M059J (cell line): ENCODE measurements at regions not wholly inside any gene's neighbourhood (a gene's known extent, or its start where the extent isn't known, plus 50 kb on each side); places are given as distances from the start of the nearest gene placed in this dataset.
"Not testable (repeated sequence)": the region's sequence is repeated elsewhere in the genome, so short reads cannot be mapped to it uniquely, and the experiment has no call there.

Experiments used
- DNase-seq: peaks from one replicate; pipeline ENCODE4 v3.0.0-alpha.2; 2012; ENCODE audit warnings: low read depth

DNA sequence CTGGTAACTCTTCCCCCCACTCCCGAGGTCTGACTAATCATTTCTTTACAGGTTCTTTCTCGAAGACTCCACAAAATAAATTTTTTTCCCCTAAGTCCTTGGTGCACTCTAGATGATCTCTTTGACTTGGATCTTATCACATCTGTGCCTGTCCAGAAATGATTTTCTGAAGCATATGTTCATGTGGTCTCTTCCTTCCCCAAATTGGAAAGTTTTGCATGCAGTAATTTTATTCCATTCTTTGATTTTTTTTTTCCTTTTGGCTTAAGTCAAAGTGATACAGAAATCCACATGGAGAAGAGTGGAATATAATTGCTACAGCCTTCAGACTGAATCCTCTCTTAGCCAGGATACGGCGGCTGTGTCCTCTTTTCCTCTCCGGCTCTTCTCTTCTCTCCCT, 213.3 kb downstream of the BMP4 start:
- no peak for DNase-seq

DNA sequence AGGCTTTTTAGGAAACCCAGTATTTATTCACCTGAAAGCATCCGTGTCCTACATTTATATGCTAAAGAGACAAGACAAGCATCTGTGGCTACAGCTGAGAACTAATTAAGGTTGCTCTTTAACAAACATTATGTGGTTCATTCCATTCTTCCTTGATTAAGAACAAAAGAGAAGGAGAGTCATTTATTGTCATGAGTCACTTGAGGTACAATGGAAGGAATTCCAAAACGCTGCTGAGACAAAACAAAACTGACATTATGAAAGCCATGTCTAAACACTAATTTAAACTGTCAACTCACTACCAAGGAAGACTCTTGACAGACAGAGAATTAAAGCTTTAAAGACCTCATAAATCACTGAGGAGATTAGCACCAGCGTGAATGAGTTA, 214.4 kb downstream of the BMP4 start:
- peak; percentile 43 for DNase-seq

- DNase-seq: peak; percentile 6
These were observed 215.0 kb downstream of the BMP4 start for GRCh38 chr14:53741479-53742232.

- no peak for DNase-seq
These were observed 216.1 kb downstream of the BMP4 start for GRCh38 chr14:53740570-53740969.

- DNase-seq: no peak
These were observed 220.7 kb downstream of the BMP4 start for GRCh38 chr14:53735916-53736315.

DNA sequence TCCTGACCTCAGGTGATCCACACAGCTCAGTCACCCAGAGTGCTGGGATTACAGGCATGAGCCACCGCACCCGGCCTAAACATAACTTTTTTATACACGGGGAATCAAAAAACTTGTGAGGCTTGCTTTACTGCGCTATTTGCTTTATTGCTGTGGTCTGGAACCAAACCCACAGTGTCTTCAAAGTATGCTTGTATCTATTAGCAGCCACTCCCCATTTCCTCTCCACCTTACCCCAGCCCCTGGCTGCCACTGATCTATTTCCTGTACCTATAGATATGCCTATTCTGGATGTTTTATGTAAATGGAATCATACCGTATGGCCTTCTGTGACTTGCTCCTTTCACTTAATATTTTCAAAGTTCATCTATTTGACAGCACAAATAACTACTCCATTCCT, 233.4 kb downstream of the BMP4 start:
- no peak for DNase-seq

- no peak for DNase-seq
These were observed 237.1 kb downstream of the BMP4 start for GRCh38 chr14:53719536-53719935.

- DNase-seq: no peak
These were observed 240.0 kb downstream of the BMP4 start for GRCh38 chr14:53716578-53716977.

- DNase-seq: peak; percentile 74
These were observed 241.4 kb downstream of the BMP4 start for GRCh38 chr14:53715193-53715721.

DNA sequence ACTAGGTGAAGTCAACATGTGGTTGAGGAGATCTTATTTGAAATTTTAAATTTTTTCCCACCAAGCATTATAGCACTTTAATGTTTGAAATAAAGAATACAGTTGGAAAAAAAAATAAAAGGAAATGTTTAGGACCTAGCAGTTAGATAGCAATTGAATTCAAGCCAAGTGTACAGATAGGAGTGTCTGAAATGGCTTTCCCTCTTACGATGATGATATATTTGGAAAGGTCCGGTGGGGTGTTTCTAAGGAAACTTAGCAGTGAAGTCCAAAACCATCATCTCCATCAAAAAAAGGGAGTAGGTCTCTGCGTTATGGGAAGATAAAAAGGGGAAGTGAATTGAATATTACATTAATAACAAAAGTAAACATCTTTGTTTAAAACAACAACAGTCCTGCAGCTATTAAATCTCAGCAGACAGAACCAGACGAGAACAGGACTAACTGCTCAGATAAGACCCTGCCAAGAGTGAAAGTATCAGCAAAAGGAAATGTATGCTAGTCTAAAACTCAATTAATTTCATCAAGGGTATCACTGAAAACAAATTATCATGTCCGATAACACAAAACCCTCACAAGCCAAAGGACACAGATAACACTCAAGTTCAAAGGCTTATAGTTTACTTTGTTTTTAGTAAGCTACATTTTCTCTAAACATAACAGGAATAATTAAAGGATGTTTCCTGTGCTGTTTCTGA, 242.0 kb downstream of the BMP4 start:
- DNase-seq: no peak

- DNase-seq: not testable (repeated sequence)
These were observed 243.7 kb downstream of the BMP4 start for GRCh38 chr14:53712901-53713300.

GRCh38 chr14:53711205-53711604, 245.4 kb downstream of the BMP4 start:
- DNase-seq: no peak

- peak; percentile 13 for DNase-seq
These were observed 246.0 kb downstream of the BMP4 start for GRCh38 chr14:53710615-53711014.

DNA sequence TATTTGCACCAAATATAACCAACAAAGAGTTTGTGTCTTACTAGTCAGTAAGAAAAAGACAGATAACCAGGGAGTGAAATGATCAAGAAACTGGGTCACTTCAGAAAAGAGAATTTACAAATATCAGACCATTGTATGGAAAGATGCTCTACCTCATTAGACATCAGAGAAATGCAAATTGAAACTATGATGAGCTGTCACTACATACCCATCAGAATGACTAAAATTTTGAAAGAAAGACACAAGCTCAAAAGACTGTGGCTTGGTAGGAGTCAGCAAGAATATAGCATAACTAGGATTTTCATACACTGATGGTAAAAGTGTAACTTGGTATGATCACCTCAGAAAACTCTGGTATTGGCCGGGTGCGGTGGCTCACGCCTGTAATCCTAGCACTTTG, 247.2 kb downstream of the BMP4 start:
- DNase-seq: no peak

GRCh38 chr14:53703457-53703856, 253.2 kb downstream of the BMP4 start:
- DNase-seq: no peak

DNA sequence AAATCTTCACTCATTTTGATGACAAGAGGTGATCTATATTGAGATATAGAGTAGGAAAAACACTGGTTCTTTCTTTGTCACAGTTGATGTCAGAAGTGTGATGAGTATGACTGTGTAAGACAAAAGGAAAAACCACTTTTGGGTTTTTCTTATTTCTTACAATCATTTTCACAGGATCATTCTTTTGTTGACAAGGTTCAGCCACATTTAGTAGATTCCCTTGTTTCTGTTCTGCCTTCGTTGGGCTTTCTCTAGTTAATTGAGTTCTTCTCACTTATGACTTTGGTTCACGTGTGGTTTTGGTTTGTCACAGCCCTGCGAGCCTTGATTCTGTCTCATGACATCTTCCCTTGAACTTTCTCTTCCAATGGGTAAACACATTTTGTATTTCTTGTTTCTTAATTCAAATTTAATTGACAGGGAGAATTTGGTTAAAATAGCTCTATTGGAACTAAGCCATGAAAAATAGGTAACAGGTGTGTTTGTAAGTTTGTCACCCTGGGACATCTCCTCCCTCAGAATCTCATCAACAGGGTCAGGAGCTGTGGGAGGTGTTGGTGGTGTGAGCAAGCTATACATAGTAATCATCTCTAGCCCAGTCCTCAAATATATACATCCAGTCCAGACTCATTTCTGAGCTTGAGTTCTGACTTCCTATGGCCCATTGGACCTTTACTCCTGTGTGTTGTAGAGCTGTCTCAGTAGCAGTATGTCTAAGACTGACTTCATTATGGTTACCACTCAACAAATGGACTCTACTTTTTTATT, 255.3 kb downstream of the BMP4 start:
- no peak for DNase-seq

GRCh38 chr14:53696217-53696965, 260.2 kb downstream of the BMP4 start:
- DNase-seq: peak; percentile 40

DNA sequence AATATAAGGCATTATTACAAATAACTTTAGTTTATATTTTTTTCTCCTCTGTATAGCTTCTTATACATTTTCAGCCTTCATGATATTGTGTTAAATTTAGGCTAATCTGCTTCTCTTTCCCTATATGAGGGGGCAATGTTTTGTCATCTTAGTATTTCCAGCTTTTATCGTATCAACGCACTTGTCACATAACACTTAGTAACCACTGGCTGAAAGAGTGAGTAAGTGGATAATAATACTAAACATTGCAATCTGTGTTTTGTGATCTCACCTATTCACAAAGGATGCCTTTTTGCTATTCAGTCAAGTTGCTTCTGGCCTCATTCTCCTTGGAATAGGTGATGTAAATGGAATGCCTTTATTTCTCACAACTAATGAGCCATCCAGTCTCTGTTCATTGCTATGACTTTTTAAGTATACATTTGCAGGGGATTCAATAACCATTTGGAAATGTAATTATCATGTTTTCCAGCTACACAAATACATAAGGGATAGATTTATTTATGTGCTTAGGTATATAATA, 260.9 kb downstream of the BMP4 start:
- no peak for DNase-seq

- no peak for DNase-seq
These were observed 263.7 kb downstream of the BMP4 start for GRCh38 chr14:53692885-53693284.

- DNase-seq: no peak
These were observed 264.2 kb downstream of the BMP4 start for GRCh38 chr14:53692451-53692850.

DNA sequence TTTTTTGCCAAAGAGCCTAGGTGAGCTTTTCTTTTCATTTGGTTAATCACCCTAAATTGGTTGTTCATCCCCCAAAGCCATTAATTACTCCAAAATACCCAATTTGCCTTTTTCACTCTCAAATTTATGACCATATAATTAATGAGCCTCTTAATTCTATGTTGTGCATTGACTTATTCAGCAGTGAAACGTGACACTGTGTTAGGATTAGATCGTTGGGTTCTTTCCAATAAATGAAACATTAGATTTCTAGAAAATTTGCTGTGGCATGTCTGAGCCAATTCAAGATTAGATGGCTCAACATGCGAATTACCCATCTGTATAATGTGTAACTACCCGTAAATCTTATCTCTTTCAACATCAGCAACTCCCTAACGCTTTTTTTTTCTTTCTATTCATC, 273.4 kb downstream of the BMP4 start:
- DNase-seq: no peak

DNA sequence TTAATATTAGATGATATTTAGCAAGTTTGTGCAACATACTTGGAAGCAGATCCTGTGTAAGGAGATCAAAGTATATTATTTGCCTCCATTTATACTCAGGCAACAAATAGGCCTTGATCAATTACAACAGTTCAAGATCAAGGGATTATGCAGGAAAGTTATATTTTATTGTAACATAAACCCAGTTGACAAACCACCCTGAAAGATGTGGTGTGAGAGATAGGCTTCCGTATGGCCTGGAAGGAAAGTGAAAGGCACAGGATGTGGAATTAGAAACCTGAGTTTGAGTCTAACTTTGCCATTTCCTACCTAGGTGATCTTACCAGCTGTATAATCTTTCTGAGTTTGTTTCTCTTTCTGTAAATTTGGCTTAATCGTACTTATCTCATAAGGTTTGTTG, 284.1 kb downstream of the BMP4 start:
- DNase-seq: no peak
